Nephron progenitor cell (in vitro differentiated cells): ENCODE measurements at regions not wholly inside any gene's neighbourhood (a gene's known extent, or its start where the extent isn't known, plus 50 kb on each side); places are given as distances from the start of the nearest gene placed in this dataset.

Experiments
- DNase-seq: peaks from one replicate; pipeline ENCODE4 v3.0.0; 2021
- H3K27ac Mint-ChIP-seq: 2 replicates; pipeline ENCODE4 v1.8.0; 2021; ENCODE audit warnings: mild to moderate bottlenecking, moderate library complexity, mixed read lengths
- H3K27me3 Mint-ChIP-seq: 2 replicates; pipeline ENCODE4 v1.8.0; 2021; ENCODE audit warnings: mild to moderate bottlenecking, low read depth, mixed read lengths; ENCODE audit not compliant: poor library complexity
- H3K36me3 Mint-ChIP-seq: 2 replicates; pipeline ENCODE4 v1.8.0; 2021; ENCODE audit warnings: low read depth, mixed read lengths
- H3K4me1 Mint-ChIP-seq: 2 replicates; pipeline ENCODE4 v1.8.0; 2021; ENCODE audit warnings: mixed read lengths
- H3K4me3 Mint-ChIP-seq: 2 replicates; pipeline ENCODE4 v1.8.0; 2021; ENCODE audit warnings: mild to moderate bottlenecking, moderate library complexity, mixed read lengths
- H3K9me3 Mint-ChIP-seq: 2 replicates; pipeline ENCODE4 v1.8.0; 2021; ENCODE audit warnings: mild to moderate bottlenecking, moderate library complexity, mixed read lengths
- TF ChIP-seq, protein P1 (sequence below): fragments of 200-600 bp; sonication (generic); IDR thresholded peaks from 2 replicates; pipeline ENCODE4 v1.5.0; 2021; ENCODE audit warnings: antibody characterized with exemption

DNA sequence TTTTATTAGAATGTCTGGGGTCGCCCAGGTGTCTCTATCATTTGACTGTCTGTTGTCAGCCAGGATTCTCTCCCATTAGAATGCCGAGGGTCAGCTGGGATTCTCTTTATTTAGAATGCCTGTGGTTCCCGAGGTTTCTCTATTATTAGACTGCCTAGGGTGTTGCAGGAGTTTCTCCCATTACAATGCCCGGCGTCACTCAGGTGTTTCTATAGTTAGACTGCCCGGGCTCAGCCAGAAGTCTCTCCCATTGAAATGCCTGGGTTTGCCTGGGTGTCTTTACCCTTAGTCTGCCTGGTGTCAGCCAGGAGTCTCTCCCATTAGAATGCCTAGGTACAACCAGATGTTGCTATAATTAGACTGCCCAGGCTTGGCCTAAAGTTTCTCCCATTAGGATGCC lies 2252.0 kb downstream of the TP53TG3F start:
- Mint-ChIP-seq H3K27ac (no peak overlapping the region), H3K4me1 (no peaks in the 10 kb centered on the region), H3K36me3 (no peaks in the 10 kb centered on the region), H3K4me3 (no peak overlapping the region), H3K9me3 (peaks cover 68% of the 10 kb centered on the region), H3K27me3 (no peaks in the 10 kb centered on the region)
- no peak for DNase-seq
- TF ChIP-seq, protein P1, sequence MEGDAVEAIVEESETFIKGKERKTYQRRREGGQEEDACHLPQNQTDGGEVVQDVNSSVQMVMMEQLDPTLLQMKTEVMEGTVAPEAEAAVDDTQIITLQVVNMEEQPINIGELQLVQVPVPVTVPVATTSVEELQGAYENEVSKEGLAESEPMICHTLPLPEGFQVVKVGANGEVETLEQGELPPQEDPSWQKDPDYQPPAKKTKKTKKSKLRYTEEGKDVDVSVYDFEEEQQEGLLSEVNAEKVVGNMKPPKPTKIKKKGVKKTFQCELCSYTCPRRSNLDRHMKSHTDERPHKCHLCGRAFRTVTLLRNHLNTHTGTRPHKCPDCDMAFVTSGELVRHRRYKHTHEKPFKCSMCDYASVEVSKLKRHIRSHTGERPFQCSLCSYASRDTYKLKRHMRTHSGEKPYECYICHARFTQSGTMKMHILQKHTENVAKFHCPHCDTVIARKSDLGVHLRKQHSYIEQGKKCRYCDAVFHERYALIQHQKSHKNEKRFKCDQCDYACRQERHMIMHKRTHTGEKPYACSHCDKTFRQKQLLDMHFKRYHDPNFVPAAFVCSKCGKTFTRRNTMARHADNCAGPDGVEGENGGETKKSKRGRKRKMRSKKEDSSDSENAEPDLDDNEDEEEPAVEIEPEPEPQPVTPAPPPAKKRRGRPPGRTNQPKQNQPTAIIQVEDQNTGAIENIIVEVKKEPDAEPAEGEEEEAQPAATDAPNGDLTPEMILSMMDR = no peak

DNA sequence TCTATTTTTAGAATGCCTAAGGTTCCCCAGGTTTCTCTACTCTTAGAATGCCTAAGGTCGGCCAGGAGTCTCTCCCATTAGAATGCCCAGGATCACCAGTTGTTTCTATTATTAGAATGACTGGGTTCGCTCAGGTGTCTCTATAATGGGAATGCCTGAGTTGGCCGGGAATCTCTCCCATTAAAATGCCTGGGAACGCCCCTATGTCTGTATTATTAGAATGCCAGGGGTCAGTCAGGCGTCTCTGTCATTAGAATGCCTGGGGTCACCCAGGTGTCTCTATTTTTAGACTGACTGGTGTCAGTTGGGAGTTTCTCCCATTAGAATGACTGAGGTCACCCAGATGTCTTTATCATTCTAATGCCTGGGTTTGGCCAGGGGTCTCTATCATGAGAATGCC lies 2252.5 kb downstream of the TP53TG3F start:
- Mint-ChIP-seq H3K4me1 (no peaks in the 10 kb centered on the region), H3K9me3 (peaks cover 69% of the 10 kb centered on the region), H3K27me3 (no peaks in the 10 kb centered on the region), H3K27ac (no peak overlapping the region), H3K36me3 (no peaks in the 10 kb centered on the region), H3K4me3 (no peak overlapping the region)
- TF ChIP-seq, protein P1 = no peak
- no peak for DNase-seq

DNA sequence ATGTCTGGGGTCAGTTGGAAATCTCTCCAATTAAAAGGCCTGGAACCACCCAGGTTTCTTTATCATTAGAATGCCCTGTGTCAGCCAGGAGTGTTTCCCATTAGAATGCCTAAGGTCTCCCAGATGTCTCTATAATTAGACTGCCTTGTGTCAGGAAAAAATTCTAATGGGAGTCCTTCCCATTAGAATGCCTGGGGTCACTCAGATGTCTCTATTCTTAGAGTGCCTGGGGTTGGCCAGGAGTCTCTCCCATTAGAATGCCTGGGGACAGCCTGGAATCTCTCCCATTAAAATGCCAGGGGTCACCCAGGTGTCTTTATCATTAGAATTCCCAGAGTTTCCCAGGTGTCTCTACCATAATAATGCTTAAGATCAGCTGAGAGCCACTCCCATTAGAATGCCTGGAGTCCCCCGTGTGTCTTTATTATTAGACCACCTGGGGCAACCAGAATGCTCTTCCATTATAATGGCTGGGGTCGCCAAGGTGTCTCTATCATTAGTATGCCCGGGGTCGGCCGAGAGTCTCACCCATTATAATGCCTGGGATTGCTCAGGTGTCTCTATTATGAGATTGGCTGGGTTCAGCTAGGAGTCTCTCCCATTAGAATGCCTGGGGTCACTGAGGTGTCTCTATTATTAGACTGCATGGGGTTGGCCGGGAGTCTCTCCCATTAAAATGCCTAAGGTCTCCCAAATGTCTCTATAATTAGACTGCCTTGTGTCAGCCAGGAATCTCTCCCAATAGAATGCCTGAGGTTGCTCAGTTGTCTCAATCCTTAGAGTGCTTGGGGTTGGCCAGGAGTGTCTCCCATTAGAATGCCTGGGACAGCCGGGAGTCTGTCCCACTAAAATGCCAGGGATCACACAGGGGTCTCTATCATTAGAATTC lies 2254.6 kb downstream of the TP53TG3F start:
- Mint-ChIP-seq H3K27me3 (no peaks in the 10 kb centered on the region), H3K4me1 (no peaks in the 10 kb centered on the region), H3K36me3 (no peaks in the 10 kb centered on the region), H3K9me3 (peaks cover 78% of the 10 kb centered on the region), H3K4me3 (no peak overlapping the region), H3K27ac (no peak overlapping the region)
- DNase-seq = no peak
- TF ChIP-seq, protein P1 = no peak

DNA sequence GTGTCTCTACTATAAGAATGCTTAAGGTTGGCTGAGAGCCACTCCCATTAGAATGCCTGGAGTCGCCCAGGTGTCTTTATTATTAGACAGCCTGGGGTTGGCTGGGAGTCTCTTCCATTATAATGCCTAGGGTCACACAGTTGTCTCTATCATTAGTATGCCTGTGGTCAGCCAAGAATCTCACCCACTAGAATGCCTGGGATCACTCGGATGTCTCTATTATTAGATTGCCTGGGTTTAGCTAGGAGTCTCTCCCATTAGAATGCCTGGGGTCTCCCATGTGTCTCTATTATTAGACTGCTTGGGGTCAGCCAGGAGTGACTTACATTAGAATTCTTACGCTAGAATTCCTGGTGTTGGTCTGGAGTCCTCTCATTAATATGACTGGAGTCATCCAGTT lies 2255.3 kb downstream of the TP53TG3F start:
- Mint-ChIP-seq H3K27ac (no peak overlapping the region), H3K9me3 (peaks cover 79% of the 10 kb centered on the region), H3K4me3 (no peak overlapping the region), H3K4me1 (no peaks in the 10 kb centered on the region), H3K36me3 (no peaks in the 10 kb centered on the region), H3K27me3 (no peaks in the 10 kb centered on the region)
- no peak for DNase-seq
- TF ChIP-seq, protein P1 = no peak

DNA sequence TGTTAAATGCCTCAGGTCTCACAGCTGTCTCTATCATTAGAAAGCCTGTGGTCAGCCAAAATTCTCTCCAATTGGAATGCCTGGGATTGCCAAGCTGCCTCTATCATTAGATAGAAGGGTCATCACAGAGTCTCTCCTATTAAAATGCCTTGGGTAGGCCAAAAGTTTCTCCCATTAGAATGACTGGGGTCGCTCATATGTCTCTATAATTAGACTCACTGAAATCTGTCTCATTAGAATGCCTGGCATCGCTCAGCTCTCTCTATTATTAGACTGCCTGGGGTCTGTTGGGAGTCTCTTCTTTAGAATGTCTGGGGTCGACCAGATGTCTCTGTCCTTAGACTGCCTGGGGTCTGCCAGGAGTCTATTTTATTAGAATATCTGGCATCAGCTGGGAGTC lies 2265.1 kb downstream of the TP53TG3F start:
- Mint-ChIP-seq H3K9me3 (peaks cover 97% of the 10 kb centered on the region), H3K4me1 (no peaks in the 10 kb centered on the region), H3K4me3 (no peak overlapping the region), H3K27ac (no peak overlapping the region), H3K27me3 (no peaks in the 10 kb centered on the region), H3K36me3 (no peaks in the 10 kb centered on the region)
- TF ChIP-seq, protein P1 = no peak
- DNase-seq = no peak

DNA sequence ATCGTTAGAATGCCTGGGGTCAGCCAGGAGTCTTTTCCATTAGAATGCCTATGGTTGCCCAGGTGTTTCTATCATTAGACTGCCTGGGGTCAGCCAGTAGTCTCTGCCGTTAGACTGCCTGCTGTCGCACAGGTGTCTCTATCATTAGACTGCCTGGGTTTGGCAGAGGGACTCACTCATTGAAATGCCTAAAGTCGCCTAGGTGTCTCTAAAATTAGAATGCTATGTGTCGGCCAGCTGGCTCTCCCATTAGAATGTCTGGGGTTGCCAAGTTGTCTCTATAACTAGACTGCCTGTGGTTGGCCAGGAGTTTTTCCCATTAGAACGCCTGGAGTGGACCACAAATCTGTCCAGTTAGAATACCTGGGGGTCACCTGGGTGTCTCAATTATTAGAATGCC lies 2266.5 kb downstream of the TP53TG3F start:
- TF ChIP-seq, protein P1 = no peak
- H3K4me1 Mint-ChIP-seq = no peaks in the 10 kb centered on the region
- no peak overlapping the region for H3K27ac Mint-ChIP-seq
- no peaks in the 10 kb centered on the region for H3K36me3 Mint-ChIP-seq
- H3K4me3 Mint-ChIP-seq = no peak overlapping the region
- peaks cover 97% of the 10 kb centered on the region for H3K9me3 Mint-ChIP-seq
- DNase-seq = no peak
- no peaks in the 10 kb centered on the region for H3K27me3 Mint-ChIP-seq
